ENCODE measurements at regions not wholly inside any gene's neighbourhood (a gene's known extent, or its start where the extent isn't known, plus 50 kb on each side); places are given as distances from the start of the nearest gene placed in this dataset.
A peak's percentile ranks its signal among the peaks of the same experiment; 100 is the strongest.

DNA sequence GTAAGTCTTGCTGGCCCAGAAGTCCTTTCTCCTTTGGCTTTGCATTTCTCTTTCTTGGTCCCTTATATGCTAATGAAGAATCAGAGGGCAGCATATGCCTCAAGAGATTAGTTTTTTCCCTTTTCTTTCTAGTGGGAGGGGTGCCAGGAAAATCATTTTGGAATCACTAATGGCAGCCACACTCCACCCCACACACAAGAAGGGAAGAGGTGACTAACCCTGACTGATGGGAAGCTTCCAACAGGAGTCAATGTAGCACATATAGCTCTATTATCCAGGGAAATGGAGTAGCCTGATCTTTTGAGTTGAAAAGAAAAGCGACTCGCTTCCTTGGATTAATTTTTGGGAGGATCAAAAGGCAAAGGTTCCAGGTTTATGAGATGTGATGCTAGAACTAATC is 225.3 kb downstream of the KIF20B start:
- no peak for DNase-seq (ENCODE audit: low spot score)
- in situ Hi-C loops (cut with MboI; ENCODE audit: low pct_unique_long_range_greater_than_20kb, low sequenced_read_pairs, unreplicated experiment): no loop called here
- TF ChIP-seq CTCF (IDR thresholded peaks at IDR 0.05; ENCODE audit: extremely low read depth, insufficient read depth, missing control alignments): no peak

- in situ Hi-C loops (cut with MboI; ENCODE audit: low pct_unique_long_range_greater_than_20kb, low sequenced_read_pairs, unreplicated experiment): no loop called here
- DNase-seq (ENCODE audit: low spot score): peak; percentile 27
- TF ChIP-seq CTCF (IDR thresholded peaks at IDR 0.05; ENCODE audit: extremely low read depth, insufficient read depth, missing control alignments): no peak
These were observed 228.1 kb downstream of the KIF20B start for GRCh38 chr10:89929282-89930026.

GRCh38 chr10:89937494-89937893 is 236.1 kb downstream of the KIF20B start:
- in situ Hi-C loops (cut with MboI; ENCODE audit: low pct_unique_long_range_greater_than_20kb, low sequenced_read_pairs, unreplicated experiment): no loop called here
- TF ChIP-seq CTCF (IDR thresholded peaks at IDR 0.05; ENCODE audit: extremely low read depth, insufficient read depth, missing control alignments): no peak
- DNase-seq (ENCODE audit: low spot score): no peak

DNA sequence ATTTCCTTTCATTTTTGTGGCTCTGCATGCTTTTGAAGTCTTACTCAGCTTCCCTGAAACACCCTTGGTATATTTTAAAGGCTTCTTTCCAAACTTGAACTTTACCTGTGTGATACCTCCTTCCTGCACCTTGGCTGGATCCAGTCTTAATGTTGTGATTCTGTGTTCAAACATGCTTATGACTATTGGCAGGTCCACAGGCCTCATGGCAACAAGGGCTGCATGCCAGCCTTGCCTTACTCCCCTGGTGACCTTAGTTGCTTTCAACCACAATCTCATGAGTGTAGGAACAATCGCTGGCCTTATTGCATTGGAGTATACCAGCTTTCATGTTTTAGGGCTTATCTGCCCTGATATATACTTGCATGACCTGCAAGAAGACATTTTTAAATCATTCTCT is 238.7 kb downstream of the KIF20B start:
- no peak for DNase-seq (ENCODE audit: low spot score)
- no peak for TF ChIP-seq CTCF (IDR thresholded peaks at IDR 0.05; ENCODE audit: extremely low read depth, insufficient read depth, missing control alignments)
- in situ Hi-C loops (cut with MboI; ENCODE audit: low pct_unique_long_range_greater_than_20kb, low sequenced_read_pairs, unreplicated experiment): no loop called here

DNA sequence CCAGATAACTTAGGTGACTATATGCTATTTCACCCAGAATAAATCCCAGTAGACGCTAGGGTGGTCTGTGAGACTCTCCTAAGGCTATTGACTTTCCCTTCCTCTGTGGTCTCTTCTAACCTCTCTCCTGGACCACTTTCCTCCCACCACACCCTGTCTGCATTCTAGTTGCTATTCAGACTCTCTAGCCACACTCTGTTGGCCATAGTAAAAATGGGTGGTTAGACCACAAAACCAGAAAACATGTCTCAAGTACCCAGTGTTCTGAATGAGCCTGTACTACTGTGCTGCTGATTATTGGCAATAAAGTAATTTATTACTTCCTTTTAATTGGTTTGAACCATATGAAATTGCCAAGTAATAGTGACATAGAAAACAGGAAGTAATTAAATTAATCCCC is 240.8 kb downstream of the KIF20B start:
- no peak for TF ChIP-seq CTCF (IDR thresholded peaks at IDR 0.05; ENCODE audit: extremely low read depth, insufficient read depth, missing control alignments)
- no peak for DNase-seq (ENCODE audit: low spot score)
- in situ Hi-C loops (cut with MboI; ENCODE audit: low pct_unique_long_range_greater_than_20kb, low sequenced_read_pairs, unreplicated experiment): no loop called here

- in situ Hi-C loops (cut with MboI; ENCODE audit: low pct_unique_long_range_greater_than_20kb, low sequenced_read_pairs, unreplicated experiment): no loop called here
- no peak for TF ChIP-seq CTCF (IDR thresholded peaks at IDR 0.05; ENCODE audit: extremely low read depth, insufficient read depth, missing control alignments)
- DNase-seq (ENCODE audit: low spot score): no peak
These were observed 242.7 kb downstream of the KIF20B start for GRCh38 chr10:89944138-89944537.
